ENCODE measurements at regions not wholly inside any gene's neighbourhood (a gene's known extent, or its start where the extent isn't known, plus 50 kb on each side); places are given as distances from the start of the nearest gene placed in this dataset.

GRCh38 chr3:95399585-95399984 is 1336.7 kb downstream of the NSUN3 start:
- Mint-ChIP-seq H3K4me3 (ENCODE audit: unreplicated experiment) (no peak overlapping the region), H3K4me1 (ENCODE audit: low read depth, unreplicated experiment) (peaks cover 14% of the 10 kb centered on the region), H3K9me3 (ENCODE audit: unreplicated experiment) (no peaks in the 10 kb centered on the region), H3K36me3 (ENCODE audit: insufficient read depth, unreplicated experiment) (no peaks in the 10 kb centered on the region), H3K27ac (ENCODE audit: unreplicated experiment) (no peak overlapping the region), H3K27me3 (ENCODE audit: insufficient read depth, unreplicated experiment) (no peaks in the 10 kb centered on the region)
- DNase-seq: no peak
- Histone ChIP-seq H3K4me1 (peaks cover 5% of the 10 kb centered on the region), H3K36me3 (ENCODE audit: control insufficient read depth, insufficient read depth, low read length) (no peaks in the 10 kb centered on the region), H3K9me3 (no peaks in the 10 kb centered on the region), H3K4me3 (ENCODE audit: low read depth, low read length) (no peak overlapping the region), H3K27me3 (replicated peaks; ENCODE audit: control insufficient read depth, insufficient read depth, low read length) (no peaks in the 10 kb centered on the region)
- CTCF ChIA-PET: no interaction called here
- POLR2A ChIA-PET: no interaction called here
- intact Hi-C loops (cut with micrococcal nuclease; ENCODE audit: unreplicated experiment): no loop called here
- TF ChIP-seq, protein P1, sequence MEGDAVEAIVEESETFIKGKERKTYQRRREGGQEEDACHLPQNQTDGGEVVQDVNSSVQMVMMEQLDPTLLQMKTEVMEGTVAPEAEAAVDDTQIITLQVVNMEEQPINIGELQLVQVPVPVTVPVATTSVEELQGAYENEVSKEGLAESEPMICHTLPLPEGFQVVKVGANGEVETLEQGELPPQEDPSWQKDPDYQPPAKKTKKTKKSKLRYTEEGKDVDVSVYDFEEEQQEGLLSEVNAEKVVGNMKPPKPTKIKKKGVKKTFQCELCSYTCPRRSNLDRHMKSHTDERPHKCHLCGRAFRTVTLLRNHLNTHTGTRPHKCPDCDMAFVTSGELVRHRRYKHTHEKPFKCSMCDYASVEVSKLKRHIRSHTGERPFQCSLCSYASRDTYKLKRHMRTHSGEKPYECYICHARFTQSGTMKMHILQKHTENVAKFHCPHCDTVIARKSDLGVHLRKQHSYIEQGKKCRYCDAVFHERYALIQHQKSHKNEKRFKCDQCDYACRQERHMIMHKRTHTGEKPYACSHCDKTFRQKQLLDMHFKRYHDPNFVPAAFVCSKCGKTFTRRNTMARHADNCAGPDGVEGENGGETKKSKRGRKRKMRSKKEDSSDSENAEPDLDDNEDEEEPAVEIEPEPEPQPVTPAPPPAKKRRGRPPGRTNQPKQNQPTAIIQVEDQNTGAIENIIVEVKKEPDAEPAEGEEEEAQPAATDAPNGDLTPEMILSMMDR (IDR thresholded peaks at IDR 0.05; ENCODE audit: insufficient read depth in 1 of 2, low read depth in 1 of 2, low read length in 1 of 2, severe bottlenecking in 1 of 2, unreplicated experiment in 1 of 2): no peak
- BruUV-seq (replicated peaks): no TSS peak

- H3K36me3 ChIP-seq (ENCODE audit: control insufficient read depth, insufficient read depth, low read length): no peaks in the 10 kb centered on the region
- Mint-ChIP-seq H3K4me1 (ENCODE audit: low read depth, unreplicated experiment) (peaks cover 14% of the 10 kb centered on the region), H3K4me3 (ENCODE audit: unreplicated experiment) (no peak overlapping the region), H3K27me3 (ENCODE audit: insufficient read depth, unreplicated experiment) (no peaks in the 10 kb centered on the region), H3K9me3 (ENCODE audit: unreplicated experiment) (no peaks in the 10 kb centered on the region), H3K27ac (ENCODE audit: unreplicated experiment) (no peak overlapping the region), H3K36me3 (ENCODE audit: insufficient read depth, unreplicated experiment) (no peaks in the 10 kb centered on the region)
- ChIA-PET CTCF (no interaction called here), POLR2A (no interaction called here)
- no peak for DNase-seq
- intact Hi-C loops (cut with micrococcal nuclease; ENCODE audit: unreplicated experiment): no loop called here
- no peaks in the 10 kb centered on the region for H3K27me3 ChIP-seq (replicated peaks; ENCODE audit: control insufficient read depth, insufficient read depth, low read length)
- TF ChIP-seq, protein P1 (IDR thresholded peaks at IDR 0.05; ENCODE audit: insufficient read depth in 1 of 2, low read depth in 1 of 2, low read length in 1 of 2, severe bottlenecking in 1 of 2, unreplicated experiment in 1 of 2): no peak
- no TSS peak for BruUV-seq (replicated peaks)
- no peaks in the 10 kb centered on the region for H3K9me3 ChIP-seq
- no peak overlapping the region for H3K4me3 ChIP-seq (ENCODE audit: low read depth, low read length)
- peaks cover 5% of the 10 kb centered on the region for H3K4me1 ChIP-seq
Measured at GRCh38 chr3:95401693-95402092, 1338.8 kb downstream of the NSUN3 start.

DNA sequence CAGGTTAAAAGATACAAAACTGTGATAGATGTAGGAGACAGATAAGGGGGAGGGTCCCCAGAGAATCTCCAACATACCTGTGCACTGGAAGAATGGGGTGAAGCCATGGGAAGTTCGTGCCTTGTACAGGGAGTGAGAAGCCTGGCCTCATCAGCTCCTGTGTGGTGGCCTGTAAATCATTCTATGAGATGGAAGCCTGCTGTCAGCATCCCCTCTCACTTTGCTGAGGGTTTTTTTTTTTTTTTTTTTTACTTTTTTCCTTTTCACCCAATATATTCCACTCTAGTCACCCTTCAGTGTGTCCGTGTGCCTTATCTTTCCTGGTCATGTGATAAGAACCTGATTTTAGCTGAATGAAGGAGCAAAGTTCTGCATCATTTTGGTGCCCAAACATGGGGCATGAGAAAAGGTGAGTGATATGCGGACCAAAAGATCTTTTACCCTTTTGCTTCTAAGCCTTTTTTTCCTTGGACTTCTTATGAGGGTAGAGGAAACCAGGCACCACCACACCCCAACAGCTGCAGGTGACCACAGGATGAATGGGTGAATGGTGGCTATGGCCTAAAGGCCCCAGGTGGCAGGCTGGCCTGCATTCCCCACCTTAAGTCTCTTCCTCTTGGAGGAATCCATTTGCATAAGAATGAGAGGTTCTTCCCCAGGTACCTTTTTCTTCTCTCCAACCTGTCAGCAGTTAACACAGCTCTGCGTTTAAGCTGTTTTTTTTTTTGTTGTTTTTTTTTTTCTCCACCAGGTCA is 1345.0 kb downstream of the NSUN3 start:
- intact Hi-C loops (cut with micrococcal nuclease; ENCODE audit: unreplicated experiment): loop anchor here (1.0 kb wide), 1 partner anchor 67 kb away; no protein-coding TSS in a partner anchor
- POLR2A ChIA-PET: no interaction called here
- H3K36me3 Mint-ChIP-seq (ENCODE audit: insufficient read depth, unreplicated experiment): no peaks in the 10 kb centered on the region
- Histone ChIP-seq H3K9me3 (no peaks in the 10 kb centered on the region), H3K27me3 (replicated peaks; ENCODE audit: control insufficient read depth, insufficient read depth, low read length) (no peaks in the 10 kb centered on the region), H3K4me3 (ENCODE audit: low read depth, low read length) (no peak overlapping the region), H3K4me1 (peaks cover 28% of the 10 kb centered on the region), H3K36me3 (ENCODE audit: control insufficient read depth, insufficient read depth, low read length) (no peaks in the 10 kb centered on the region)
- peaks cover 9% of the 10 kb centered on the region for H3K9me3 Mint-ChIP-seq (ENCODE audit: unreplicated experiment)
- no peak overlapping the region for H3K27ac Mint-ChIP-seq (ENCODE audit: unreplicated experiment)
- H3K4me3 Mint-ChIP-seq (ENCODE audit: unreplicated experiment): no peak overlapping the region
- no peaks in the 10 kb centered on the region for H3K27me3 Mint-ChIP-seq (ENCODE audit: insufficient read depth, unreplicated experiment)
- CTCF ChIA-PET: no interaction called here
- H3K4me1 Mint-ChIP-seq (ENCODE audit: low read depth, unreplicated experiment): peaks cover 7% of the 10 kb centered on the region
- TF ChIP-seq, protein P1 (IDR thresholded peaks at IDR 0.05; ENCODE audit: insufficient read depth in 1 of 2, low read depth in 1 of 2, low read length in 1 of 2, severe bottlenecking in 1 of 2, unreplicated experiment in 1 of 2): no peak
- DNase-seq: no peak
- BruUV-seq (replicated peaks): no TSS peak

Data from Caco-2 (cell line).